ENCODE measurements at regions not wholly inside any gene's neighbourhood (a gene's known extent, or its start where the extent isn't known, plus 50 kb on each side); places are given as distances from the start of the nearest gene placed in this dataset.

DNA sequence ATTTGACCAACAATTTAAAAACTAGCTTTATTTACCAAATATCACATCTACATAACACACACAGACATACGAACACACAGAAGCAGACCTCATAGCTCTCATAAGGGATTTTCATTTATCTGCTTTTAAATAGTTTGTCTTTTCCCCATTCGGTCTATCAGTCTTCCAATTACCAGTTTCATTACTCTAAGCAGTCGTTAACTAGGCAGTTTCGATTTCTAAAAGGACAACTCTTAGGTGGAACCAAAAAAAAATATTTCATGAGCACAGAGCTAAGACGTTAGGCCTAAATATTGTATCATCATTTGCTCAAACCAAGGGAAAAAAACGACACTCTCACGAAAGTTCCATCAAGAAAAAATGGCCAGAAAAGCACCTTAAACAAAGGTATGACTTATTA is 228.4 kb downstream of the SPANXN1 start:
- TF ChIP-seq TRIM24 (CRISPR knock-in tag; IDR thresholded peaks at IDR 0.05), result no peak
- no peak for TF ChIP-seq EZH2 (conservative IDR thresholded peaks at IDR 0.05; ENCODE audit: low read depth, low read length)
- TF ChIP-seq, protein P1, sequence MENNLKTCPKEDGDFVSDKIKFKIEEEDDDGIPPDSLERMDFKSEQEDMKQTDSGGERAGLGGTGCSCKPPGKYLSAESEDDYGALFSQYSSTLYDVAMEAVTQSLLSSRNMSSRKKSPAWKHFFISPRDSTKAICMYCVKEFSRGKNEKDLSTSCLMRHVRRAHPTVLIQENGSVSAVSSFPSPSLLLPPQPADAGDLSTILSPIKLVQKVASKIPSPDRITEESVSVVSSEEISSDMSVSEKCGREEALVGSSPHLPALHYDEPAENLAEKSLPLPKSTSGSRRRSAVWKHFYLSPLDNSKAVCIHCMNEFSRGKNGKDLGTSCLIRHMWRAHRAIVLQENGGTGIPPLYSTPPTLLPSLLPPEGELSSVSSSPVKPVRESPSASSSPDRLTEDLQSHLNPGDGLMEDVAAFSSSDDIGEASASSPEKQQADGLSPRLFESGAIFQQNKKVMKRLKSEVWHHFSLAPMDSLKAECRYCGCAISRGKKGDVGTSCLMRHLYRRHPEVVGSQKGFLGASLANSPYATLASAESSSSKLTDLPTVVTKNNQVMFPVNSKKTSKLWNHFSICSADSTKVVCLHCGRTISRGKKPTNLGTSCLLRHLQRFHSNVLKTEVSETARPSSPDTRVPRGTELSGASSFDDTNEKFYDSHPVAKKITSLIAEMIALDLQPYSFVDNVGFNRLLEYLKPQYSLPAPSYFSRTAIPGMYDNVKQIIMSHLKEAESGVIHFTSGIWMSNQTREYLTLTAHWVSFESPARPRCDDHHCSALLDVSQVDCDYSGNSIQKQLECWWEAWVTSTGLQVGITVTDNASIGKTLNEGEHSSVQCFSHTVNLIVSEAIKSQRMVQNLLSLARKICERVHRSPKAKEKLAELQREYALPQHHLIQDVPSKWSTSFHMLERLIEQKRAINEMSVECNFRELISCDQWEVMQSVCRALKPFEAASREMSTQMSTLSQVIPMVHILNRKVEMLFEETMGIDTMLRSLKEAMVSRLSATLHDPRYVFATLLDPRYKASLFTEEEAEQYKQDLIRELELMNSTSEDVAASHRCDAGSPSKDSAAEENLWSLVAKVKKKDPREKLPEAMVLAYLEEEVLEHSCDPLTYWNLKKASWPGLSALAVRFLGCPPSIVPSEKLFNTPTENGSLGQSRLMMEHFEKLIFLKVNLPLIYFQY (CRISPR knock-in tag; IDR thresholded peaks at IDR 0.05; ENCODE audit: borderline replicate concordance), result no peak
- no peak for TF ChIP-seq ZNF124 (CRISPR knock-in tag; IDR thresholded peaks at IDR 0.05)
- no peak for TF ChIP-seq HIVEP1 (CRISPR knock-in tag; IDR thresholded peaks at IDR 0.05)
- TF ChIP-seq RFXANK (CRISPR knock-in tag; IDR thresholded peaks at IDR 0.05), result no peak
- TF ChIP-seq MXI1 (IDR thresholded peaks at IDR 0.05; ENCODE audit: borderline replicate concordance, low read depth, low read length), result no peak
- TF ChIP-seq KAT8 (CRISPR knock-in tag; IDR thresholded peaks at IDR 0.05), result no peak

Data from HepG2 (cell line).